HG03108 (cell line): ENCODE measurements at regions not wholly inside any gene's neighbourhood (a gene's known extent, or its start where the extent isn't known, plus 50 kb on each side); places are given as distances from the start of the nearest gene placed in this dataset.

Experiments used
- ATAC-seq: cut with Tn5 transposase; IDR thresholded peaks from one replicate; pipeline ENCODE4 v1.9.1; 2021; ENCODE audit warnings: moderate library complexity; ENCODE audit not compliant: unreplicated experiment

DNA sequence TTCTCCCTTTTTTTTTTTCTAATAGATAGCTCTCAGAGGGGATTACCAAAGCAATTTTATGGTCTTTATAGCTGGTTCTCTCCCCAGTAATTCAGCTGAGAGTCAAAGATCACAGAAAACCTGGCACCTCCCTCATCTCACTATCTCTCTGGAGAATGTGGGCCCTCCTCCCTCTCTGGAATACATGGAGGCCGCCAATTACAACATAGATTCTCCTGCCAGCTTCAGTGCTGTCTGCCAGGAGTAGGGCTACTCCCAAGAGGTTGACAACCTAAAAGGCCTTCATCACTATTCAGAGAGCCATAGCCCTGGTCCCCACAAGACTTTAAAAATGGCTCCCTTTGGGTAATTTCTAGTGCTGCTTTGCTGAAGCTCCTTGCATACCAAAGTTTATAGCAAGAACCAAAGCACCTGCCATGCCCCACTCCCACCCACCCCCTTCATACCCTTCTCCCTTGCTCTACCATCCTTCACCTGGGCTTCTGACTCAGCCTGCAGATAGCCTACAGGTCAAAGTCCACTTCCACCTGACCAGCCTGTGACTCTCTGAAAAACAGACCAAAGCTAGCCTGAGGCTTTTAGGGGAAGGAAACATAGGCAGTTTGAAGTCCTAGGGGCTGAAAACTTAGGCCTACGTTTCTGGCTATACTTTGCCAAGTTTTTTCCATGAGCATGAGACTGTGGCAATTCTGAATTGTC is 472.3 kb downstream of the TNS1 start:
- ATAC-seq = no peak

DNA sequence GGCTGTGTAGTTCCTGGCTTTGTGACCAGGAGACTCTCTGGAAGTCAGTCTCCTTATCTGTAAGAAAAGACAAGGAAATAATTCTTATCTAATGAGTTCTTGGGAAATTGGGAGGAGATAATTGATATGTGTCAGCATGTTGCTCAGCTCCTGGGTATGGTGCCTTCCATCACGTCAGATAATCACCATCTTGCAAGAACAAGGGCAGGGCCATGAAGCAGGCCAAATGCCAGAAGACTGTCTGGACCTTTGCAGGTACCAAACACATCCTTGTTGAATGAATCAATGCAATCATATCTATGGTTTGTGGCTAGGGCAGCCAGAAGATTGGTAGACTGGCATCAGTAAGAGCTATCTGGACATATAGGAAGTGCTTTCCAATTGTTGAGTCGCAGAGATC is 473.5 kb downstream of the TNS1 start:
- ATAC-seq = no peak

DNA sequence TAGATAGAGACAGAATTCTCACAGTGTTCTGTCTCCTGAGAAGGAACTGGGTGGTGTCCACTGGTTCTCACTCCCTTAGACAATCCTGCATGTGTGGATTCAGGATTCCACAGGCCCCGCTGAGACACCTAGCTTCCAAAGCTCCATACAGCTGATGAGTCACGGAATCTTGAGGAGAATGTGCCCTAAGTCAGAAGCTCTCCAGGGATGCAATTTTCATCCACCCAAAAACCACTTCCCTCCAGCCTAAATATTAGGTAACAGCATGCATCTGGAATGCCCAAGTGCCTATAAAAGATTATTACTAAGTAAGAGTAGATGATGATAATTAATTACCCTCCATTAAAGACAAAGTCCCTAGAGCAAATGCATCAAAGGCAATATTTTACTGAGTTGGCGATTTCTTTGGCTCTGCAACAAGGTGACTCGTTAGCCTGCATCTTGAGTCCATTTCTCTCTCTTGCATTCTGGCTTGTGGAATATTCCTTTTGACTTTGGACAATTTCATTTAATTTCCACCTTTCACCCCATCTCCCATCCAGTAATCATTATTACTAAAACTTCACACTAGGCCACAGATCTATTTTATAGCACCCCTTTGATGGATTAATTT is 475.1 kb downstream of the TNS1 start:
- ATAC-seq = no peak

DNA sequence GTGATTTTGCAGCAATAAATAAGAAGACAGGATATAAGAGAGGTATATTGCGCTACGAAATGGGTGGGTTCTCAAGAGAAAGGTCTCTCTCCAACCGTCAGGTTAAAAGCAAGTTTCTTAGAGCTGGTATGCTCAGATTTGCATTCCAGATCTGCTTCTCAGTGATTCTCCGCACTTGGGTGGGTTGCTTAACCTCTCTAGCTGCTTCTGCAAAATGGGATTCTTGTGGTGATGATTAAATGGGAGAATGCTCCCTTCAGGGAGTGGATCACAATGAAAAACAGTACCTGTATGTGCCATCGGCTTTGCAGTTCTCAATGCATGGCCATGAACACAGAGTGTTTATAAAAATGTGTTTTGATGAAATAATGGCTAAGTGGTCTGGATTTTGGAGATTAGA is 477.7 kb downstream of the TNS1 start:
- no peak for ATAC-seq

DNA sequence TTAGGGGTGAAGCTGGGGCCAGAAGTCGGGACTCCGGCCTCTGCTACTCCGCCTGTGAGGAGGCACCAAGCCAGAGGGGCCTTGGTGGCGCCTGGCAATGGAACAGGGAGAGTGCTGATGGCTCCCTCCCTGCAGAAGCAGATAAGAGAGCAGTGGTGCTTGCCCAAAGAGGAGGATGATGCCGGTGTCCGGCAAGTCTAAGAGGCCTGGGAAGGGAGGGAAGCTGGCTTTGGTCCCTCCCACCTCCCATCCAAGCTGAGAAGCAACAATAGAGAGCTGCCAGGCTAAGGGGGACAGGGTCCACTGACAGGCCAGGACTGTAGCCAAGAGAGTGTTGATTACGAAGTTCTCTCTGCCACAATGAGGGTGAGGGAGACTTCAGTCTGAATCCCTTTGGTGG is 479.5 kb downstream of the TNS1 start:
- no peak for ATAC-seq

DNA sequence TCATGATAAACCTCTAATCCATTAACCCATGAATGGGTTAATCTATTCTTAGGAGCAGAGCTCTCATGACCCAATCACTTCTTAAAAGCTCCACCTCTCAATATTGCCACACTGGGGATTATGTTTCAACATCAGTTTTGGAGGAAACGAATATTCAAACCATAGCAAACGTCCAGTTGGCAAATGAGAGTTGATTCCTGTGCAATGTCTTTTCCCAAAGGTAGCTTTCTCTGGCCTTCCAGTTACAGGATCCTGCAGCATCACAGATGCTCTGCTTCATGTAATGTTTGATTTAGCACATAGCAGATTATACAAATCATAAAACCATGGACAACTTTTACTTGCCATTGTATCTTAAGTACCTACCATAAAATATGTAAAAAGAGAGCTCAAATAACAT is 481.0 kb downstream of the TNS1 start:
- ATAC-seq = no peak

DNA sequence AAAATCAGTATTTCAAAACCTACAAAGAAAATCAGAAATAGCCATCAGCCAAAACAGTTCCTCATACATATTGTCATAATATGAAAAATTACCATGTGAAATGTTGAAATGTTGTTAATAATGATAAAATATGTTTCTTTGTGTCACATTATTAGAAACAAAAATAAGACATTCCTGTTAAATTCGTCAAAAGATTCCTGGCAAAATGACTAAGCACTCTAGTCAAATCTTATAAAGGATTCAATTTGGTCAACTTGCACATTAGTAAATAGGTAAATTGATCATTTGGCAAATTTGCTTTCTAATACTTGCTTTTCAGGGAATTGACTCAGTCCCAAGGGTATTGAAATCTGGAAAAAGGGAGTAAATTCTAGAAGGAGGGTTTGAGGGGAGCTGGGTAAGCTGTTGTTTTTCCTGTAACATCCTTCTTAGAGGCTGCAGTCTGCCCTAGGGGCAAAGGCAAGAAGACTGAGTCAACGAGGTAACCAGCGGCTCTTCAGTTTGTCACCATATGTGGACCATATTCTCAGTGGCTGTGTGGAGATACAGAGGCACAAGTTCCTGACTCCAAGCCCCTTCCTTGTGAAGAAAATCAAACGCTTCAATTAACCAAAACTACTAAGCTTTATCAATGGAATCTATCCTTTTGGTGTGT is 482.3 kb downstream of the TNS1 start:
- ATAC-seq = no peak

DNA sequence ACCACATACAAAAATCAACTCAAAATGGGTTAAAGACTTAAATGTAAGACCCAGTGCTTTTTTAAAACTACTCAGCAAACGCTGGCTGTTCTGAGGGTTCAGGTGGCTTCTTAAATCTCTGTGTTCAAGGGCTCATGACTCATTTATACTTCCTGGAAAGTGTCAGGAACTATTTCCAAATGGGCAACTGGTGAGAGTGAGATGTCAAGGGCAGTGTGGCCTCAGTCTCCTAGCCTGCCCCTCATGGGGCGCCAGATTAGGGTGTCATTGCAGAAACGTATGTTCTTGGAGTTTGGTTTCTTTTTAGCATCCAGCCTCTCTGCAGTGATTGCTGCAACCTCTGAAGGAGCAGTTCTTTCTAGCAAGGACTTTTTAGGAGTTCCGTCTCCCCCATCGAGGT is 485.4 kb downstream of the TNS1 start:
- no peak for ATAC-seq

DNA sequence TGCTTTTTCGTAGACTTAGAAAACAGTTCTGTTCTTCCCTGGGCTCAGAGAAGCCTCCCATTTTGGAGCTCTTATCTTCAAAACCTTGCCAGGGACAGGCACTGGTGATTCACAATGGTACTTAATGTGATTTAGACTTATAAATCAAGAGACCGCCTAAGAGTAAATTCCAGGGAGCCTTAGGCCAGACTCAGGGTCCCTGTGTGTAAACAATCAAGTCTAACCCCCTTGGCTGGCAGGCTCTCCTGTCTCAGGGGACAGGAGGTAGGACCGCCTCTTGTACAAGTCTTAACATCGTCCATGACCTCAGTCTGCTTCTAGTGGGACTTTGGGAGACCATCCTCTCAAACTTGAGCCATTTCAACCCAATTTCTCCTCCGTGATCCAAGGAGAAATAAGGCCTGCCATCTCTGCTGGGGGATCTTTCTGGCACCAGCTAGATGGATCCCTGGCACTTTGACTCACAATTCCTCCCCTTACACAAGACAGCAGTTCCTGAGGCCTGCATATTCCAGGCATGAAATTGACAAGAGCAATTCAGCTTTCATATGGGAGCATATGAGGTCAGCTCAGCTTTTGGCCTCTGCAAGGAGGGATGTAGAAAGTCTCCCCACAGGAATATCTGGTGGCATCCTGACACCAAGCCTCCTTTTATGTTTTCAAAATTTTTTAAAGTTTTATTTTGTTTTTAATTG is 487.0 kb downstream of the TNS1 start:
- ATAC-seq = no peak

DNA sequence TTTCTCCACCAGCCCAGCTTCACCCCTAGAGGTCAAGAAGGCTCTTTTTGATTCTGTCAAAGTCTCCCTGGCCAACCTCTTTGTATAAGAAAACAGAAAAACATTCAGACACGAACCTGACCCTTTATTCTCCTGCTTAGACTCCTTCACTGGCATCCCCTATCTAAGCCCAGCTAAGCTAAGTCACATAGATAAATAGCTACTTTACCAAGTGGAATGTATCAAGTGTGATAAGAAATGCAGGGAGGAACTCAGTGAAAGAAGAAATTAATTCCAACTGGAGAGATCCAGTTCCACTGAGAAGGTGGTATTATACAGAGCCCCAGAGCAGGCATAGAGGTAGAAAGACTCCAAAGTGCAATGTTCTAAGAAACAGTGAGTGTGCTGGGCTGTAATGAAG is 489.5 kb downstream of the TNS1 start:
- ATAC-seq = no peak

DNA sequence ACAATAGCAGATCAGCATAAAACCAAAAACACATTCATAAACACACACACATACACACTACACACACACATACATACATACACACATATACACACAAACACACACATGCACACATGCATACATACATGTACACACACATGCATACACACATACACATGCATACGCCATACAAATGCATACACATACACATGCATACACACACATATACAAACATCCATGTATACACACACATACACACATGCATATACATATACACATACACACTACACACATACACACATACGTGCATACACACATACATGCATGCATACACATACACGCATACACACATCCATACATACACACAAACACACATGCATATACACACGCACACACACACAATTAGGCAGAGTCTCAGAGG is 490.1 kb downstream of the TNS1 start:
- no peak for ATAC-seq

DNA sequence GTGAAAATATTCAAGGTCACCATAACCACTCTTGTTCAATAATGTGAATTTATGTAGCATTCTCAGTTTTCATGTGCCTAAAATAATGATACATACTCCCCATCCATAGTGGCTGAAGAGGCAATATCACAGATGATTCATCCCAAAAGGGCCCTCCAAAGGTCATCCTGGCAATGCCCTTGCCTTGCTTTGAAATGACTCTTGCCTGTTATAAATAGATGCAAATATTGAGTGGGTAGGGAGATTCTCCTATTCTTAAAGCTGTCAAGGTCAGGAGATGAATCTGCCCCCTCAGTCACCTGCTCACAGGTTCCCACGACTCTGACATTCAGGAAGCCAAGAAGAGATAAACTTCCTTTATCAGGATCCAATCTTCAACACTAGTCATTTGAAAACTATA is 490.5 kb downstream of the TNS1 start:
- ATAC-seq = no peak

DNA sequence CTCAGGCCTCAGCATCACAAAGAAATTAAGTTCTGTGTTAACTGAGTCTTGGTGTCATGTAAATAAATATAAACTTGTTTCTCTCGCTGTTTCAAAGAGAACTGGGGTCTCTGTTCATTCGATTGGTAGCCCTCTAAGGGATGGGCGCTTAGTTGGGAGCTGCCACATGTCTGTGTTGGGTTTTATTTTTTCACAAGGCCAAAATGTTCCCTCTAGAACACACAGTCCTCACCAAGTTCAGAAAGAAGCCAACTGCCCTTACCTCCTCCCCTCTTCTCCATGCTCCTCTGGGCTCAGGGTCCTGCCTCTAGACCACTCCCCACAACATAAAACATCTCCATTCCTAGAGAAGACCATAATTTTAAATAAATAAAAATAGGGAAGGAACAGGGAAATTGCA is 490.9 kb downstream of the TNS1 start:
- ATAC-seq = no peak

DNA sequence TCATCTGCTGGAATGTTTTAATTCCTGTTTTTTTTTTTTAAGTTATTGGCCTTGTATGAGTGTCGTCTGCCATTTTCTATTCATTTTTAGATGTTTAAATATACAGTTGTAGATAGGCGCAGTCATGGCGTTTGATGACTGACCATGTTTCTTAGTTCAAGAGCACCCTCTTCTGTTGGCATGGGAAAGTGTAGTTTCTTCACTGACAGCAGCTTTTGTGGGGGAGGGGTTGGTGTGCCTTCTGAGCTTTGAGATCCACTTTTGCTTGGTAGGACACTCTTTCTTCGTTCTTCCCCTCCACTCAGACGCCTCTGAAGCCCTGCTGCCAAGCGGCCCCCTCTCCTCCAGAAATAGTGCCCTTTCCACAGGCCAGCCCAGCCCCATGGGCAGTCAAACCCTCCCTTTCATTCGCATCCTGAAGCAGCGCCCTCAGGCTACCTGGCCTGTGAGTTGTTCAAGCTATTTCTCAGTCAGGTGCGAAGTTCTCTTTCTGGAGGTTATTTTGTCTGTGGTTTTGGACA is 492.0 kb downstream of the TNS1 start:
- no peak for ATAC-seq

DNA sequence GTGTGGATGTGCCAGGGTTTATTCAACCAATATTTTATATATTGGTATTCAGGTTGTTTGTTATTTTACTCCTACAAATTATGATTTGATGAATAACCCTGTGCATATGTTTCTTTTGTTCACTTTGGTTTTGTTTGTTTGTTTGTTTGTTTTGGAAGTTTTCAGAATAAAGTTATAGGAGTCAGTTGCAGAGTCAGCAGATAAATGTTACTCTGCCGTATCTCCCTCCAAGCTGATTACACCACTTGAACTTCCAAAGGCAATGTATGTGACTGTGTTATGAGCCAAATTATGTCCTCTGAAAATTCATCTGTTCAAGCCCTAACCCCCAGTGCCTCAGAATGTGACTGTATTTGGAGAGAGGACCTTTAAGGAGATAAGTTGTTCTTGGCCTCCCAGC is 497.5 kb downstream of the TNS1 start:
- ATAC-seq = no peak

DNA sequence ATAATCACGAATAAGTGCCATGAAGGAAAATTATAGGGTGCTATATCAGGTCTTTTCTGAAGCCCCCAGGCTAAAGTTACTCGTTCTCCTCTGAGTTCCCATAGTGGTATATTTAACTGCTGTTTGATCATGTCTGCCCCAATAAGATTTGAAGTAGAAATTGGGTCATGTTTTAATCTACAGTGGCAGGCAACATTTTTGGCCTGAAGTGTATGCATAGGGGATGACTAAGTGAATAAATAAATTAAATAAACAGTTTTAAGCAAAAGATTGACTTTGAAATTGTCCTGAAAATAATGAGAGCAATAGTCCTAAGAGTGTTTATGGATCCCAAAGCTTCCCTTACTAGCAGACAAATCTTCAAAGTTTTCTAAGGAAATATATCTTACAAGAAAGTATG is 500.9 kb downstream of the TNS1 start:
- ATAC-seq = no peak

DNA sequence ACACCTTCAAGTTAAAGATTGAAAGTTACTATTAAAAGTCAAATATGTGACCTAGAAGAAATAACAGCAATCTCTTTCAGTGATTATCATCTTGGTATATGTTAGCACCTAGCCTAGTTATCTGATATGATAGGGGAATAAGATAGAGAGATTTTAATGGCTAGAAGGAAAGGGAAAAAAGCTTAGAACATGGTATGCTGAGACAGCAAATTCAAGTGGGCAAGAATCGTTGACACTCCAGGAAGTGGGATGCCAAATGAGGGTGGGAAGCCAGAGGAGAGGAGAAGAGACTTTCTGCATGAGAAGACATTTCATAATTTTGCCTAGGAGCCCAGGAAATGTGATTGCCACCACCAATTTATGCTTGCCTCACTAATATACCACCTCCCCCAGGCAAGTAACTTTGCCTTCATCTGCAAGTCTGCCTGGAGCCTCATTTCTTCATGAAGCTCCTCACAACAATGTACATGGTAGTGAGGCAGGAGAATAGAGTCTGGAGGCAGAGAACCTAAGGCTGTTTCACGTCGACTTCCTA is 504.9 kb downstream of the TNS1 start:
- no peak for ATAC-seq

DNA sequence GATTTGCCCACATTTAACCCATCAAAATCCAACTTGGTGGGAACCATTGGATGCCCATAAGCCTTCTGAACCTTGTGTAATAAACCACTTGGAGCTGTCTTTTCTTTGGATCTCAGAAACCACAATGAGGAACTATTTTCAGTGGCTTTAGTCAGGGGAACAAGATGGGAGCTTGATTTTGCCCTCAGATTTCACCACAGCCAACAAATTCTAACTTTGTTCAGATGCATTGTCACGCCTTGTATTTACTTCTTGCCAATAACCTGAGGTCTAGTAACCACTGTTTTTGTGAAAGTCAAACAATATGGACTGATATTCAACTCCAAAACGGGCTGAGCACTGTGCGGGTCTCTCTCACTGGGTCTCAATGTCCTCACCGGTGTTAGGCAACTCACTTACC is 508.2 kb downstream of the TNS1 start:
- no peak for ATAC-seq

DNA sequence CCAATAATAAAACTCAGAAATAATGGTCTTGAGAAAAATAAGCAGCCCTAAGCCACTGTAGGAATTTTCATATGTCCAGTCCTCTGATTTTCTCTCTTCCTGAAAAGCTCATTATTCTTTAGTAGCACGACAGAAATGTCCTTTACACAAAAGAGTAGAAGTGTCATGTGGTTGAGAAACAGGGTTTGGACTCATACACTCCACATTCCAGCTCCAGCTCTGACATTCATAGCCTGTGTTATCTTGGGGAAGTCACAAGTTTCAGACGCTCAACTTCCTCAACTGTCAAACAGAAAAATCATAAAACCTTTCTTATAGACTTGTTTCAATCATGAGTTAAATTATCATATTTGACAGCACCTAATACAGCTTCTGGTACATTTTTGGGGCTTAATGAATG is 511.5 kb downstream of the TNS1 start:
- ATAC-seq = no peak

DNA sequence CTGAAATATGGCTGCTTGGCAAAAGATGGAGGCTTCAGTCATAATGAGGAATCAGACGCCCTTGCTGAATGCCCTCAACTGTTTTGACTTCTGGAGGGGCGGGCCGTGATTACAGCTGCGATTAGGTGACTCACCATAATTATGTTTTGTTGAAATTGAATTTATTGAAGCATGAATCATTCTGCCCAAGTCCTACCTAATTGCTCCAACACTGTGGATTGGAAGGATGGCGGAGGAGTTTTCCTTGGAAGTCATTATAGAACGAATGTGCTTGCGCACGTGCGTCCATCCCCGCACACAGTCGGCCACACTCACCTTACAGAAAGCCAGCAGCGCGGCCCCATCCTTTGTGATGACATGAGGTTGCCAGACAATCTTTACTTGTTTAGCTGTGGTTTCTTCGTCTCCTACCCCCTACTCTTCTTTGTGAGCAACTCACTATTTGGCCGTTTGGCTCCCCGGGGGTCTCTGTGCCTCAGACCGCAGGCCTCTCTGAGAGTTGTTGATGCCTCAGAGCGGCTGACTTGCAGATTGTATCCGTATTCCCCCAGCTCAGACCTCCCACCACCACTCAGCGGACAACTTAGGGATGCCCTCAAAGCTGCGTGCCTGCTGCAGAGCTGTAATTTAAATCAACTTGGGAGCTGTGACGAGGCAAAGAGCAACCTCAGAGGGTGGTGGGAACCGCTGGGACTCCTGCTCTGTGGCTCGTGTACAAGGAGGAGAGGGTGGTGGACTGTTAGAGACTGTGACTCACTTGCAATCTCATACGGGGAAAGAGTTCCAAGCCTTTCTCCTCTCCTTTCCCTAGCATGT is 513.4 kb downstream of the TNS1 start:
- no peak for ATAC-seq

DNA sequence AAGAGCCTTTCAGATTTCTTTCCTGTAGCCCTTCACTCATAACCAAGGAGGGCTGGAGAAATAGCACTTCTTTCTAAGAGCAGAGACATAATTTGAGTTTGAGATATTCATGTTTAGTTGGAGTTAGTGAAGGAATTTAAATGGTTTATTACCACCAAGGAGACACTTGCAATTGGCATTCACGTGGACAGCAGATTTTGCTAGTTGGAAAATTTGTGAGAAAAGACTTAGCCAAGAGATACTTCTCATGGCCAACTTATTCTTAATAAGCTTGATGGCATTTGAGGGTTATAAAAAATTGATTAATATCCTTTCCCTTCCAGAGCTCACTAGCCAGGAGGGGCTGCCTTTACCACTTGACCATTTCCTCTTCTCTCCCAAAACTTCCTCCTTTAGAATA is 518.7 kb downstream of the TNS1 start:
- no peak for ATAC-seq
